ENCODE measurements at regions not wholly inside any gene's neighbourhood (a gene's known extent, or its start where the extent isn't known, plus 50 kb on each side); places are given as distances from the start of the nearest gene placed in this dataset.

GRCh38 chr1:36614991-36615390 lies 132.3 kb upstream of the CSF3R start:
- no peak for TF ChIP-seq ZFP30 (CRISPR knock-in tag; IDR thresholded peaks at IDR 0.05)
- TF ChIP-seq POU6F1 (CRISPR knock-in tag; IDR thresholded peaks at IDR 0.05; ENCODE audit: borderline replicate concordance, low read depth): no peak
- no peak for TF ChIP-seq ZNF70 (CRISPR knock-in tag; IDR thresholded peaks at IDR 0.05)
